B cell (primary cell): ENCODE measurements at regions not wholly inside any gene's neighbourhood (a gene's known extent, or its start where the extent isn't known, plus 50 kb on each side); places are given as distances from the start of the nearest gene placed in this dataset.

ENCODE experiments used
- ATAC-seq: fragments of 200-7000 bp; cut with Tn5 transposase; one replicate; pipeline ENCODE4 v1.10.0; 2021; ENCODE audit warnings: low read depth, mild to moderate bottlenecking, moderate number of reproducible peaks, moderate library complexity
- CTCF ChIA-PET: fragments of 350-600 bp; sonication (Branson Sonifier 250); formaldehyde crosslinking; loops from one replicate; lab custom pipeline; 2021; ENCODE audit warnings: antibody characterized with exemption, inconsistent platforms; lab: Charles Lee
- POLR2A ChIA-PET: fragments of 350-600 bp; sonication (Branson Sonifier 250); formaldehyde crosslinking; loops from one replicate; lab custom pipeline; 2021; ENCODE audit warnings: antibody characterized with exemption; lab: Charles Lee
- DNase-seq: peaks from one replicate; pipeline ENCODE4 v3.0.0; 2013
- H2AFZ ChIP-seq: 2 replicates; pipeline ENCODE4 v1.6.1; 2012; ENCODE audit warnings: mild to moderate bottlenecking, low read depth, low read length; ENCODE audit not compliant: insufficient read depth, poor library complexity, severe bottlenecking
- H3K27ac ChIP-seq, 2 donors: 1 replicate in 1 of 2; 2 replicates in 1 of 2; pipeline ENCODE4 v1.5.1; 2012 to 2013; ENCODE audit warnings: low read length in 2 of 2, mild to moderate bottlenecking in 2 of 2, moderate library complexity in 1 of 2
- H3K27me3 ChIP-seq, 4 experiments: fragments of 200-600 bp in 1 of 4; sonication (generic) in 1 of 4; replicated peaks in 1 of 4; 1 replicate in 2 of 4; 2 replicates in 2 of 4; pipeline versions ENCODE4 v1.6.1 to v1.7.0; 2013 to 2016; ENCODE audit warnings: low read length in 3 of 4, mild to moderate bottlenecking in 2 of 4, mixed read lengths in 1 of 4, moderate library complexity in 1 of 4; ENCODE audit not compliant: insufficient read depth in 4 of 4, control insufficient read depth in 3 of 4; ENCODE audit errors: control extremely low read depth in 1 of 4
- H3K36me3 ChIP-seq, 2 experiments: replicated peaks in 1 of 2; 1 replicate in 1 of 2; 2 replicates in 1 of 2; pipeline versions ENCODE4 v1.6.1 to v1.7.1; 2013; ENCODE audit warnings: low read length in 1 of 2; ENCODE audit not compliant: insufficient read depth in 2 of 2, control insufficient read depth in 1 of 2; ENCODE audit errors: control extremely low read depth in 1 of 2, extremely low read depth in 1 of 2
- H3K4me1 ChIP-seq, 2 donors: fragments of 200-600 bp in 1 of 2; sonication (generic) in 1 of 2; 1 replicate in 1 of 2; 2 replicates in 1 of 2; pipeline versions ENCODE4 v1.5.1 to v1.6.1; 2013 to 2017; ENCODE audit warnings: low read length in 2 of 2; ENCODE audit not compliant: control insufficient read depth in 2 of 2, insufficient read depth in 2 of 2
- H3K4me2 ChIP-seq: replicated peaks from 2 replicates; pipeline ENCODE3; 2012; ENCODE audit warnings: mild to moderate bottlenecking, low read depth, low read length; ENCODE audit not compliant: poor library complexity, severe bottlenecking
- H3K4me3 ChIP-seq, 5 experiments: fragments of 200-600 bp in 1 of 5; sonication (generic) in 1 of 5; 1 replicate in 3 of 5; 2 replicates in 2 of 5; pipeline versions ENCODE4 v1.5.1 to v1.7.0; 2011 to 2016; ENCODE audit warnings: low read length in 4 of 5, mild to moderate bottlenecking in 4 of 5, low read depth in 2 of 5, control low read depth in 1 of 5, moderate library complexity in 1 of 5; ENCODE audit not compliant: insufficient read depth in 1 of 5; ENCODE audit errors: control extremely low read depth in 1 of 5, extremely low read depth in 1 of 5
- H3K79me2 ChIP-seq: fragments of 200-600 bp; sonication (generic); one replicate; pipeline ENCODE4 v1.6.0; 2016; ENCODE audit warnings: low read length; ENCODE audit not compliant: control insufficient read depth, insufficient read depth
- H3K9ac ChIP-seq: fragments of 200-600 bp; sonication (generic); 2 replicates; pipeline ENCODE4 v1.6.1; 2017; ENCODE audit warnings: mild to moderate bottlenecking, low read length, moderate library complexity
- H3K9me3 ChIP-seq, 3 donors: one replicate each; pipeline versions ENCODE4 v1.6.1 to v1.7.1; 2013; ENCODE audit warnings: low read length in 2 of 3; ENCODE audit not compliant: control insufficient read depth in 2 of 3, insufficient read depth in 1 of 3; ENCODE audit errors: control extremely low read depth in 1 of 3
- H4K20me1 ChIP-seq: 2 replicates; pipeline ENCODE4 v1.6.0; 2012; ENCODE audit warnings: mild to moderate bottlenecking, low read length; ENCODE audit not compliant: insufficient read depth, control insufficient read depth, poor library complexity, severe bottlenecking
- H3K27ac Mint-ChIP-seq: one replicate; pipeline ENCODE4 v1.8.0; 2021; ENCODE audit warnings: mixed read lengths
- H3K27me3 Mint-ChIP-seq: one replicate; pipeline ENCODE4 v1.8.0; 2021; ENCODE audit warnings: mixed read lengths
- H3K4me1 Mint-ChIP-seq: one replicate; pipeline ENCODE4 v1.8.0; 2021; ENCODE audit warnings: mixed read lengths
- H3K4me3 Mint-ChIP-seq: one replicate; pipeline ENCODE4 v1.8.0; 2021; ENCODE audit warnings: mixed read lengths
- H3K9me3 Mint-ChIP-seq: one replicate; pipeline ENCODE4 v1.8.0; 2022; ENCODE audit warnings: mixed read lengths; ENCODE audit not compliant: insufficient read depth
- CTCF ChIP-seq: fragments of 200-600 bp; IDR thresholded peaks from one replicate; pipeline ENCODE4 v1.8.0; 2022; ENCODE audit warnings: antibody characterized with exemption, mild to moderate bottlenecking
- EZH2 ChIP-seq: IDR thresholded peaks from 2 replicates; pipeline ENCODE4 v1.6.1; 2012; ENCODE audit warnings: borderline replicate concordance, low read depth, mild to moderate bottlenecking, moderate library complexity, low read length; ENCODE audit not compliant: insufficient read depth, poor library complexity, severe bottlenecking
- WGBS: methylation state at CpG from one replicate; pipeline ENCODE4 v1.1.5; 2013; ENCODE audit warnings: missing lambda C conversion rate; ENCODE audit not compliant: insufficient coverage; 5-methylcytosine and 5-hydroxymethylcytosine counted together
- intact Hi-C: fragments of 100-400 bp; cut with micrococcal nuclease; formaldehyde crosslinking; loops from one replicate; pipeline ENCODE4 v1.10.0; 2022

DNA sequence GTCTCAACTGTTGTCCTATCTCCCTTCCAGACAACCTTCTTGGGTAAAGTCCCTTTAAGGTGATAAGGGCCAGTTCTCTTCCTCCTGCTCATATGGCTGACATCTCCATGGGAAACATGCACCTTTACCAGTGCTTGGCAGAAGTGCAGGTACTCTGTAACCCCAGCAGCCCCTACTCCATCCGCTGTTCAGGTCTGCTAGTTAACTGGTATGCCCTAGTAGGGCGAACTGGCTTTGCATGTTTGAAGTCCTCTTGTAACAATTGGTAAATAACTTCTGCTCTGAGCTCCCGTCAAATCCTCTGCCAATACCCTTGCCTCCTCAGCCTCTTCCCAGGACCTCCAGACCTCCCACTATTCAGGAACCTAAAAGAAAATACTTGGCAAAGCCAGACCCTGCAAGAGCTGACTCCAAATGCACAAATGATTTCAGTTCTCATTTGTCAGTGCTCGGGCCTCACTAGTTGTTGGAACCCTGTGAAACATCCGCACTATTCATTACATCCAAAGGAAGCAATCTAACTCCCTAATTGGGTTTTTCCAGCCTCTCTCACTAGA, 703.7 kb downstream of the MAFB start:
- ATAC-seq (no peak), DNase-seq (no peak)
- H3K9ac ChIP-seq, result no peak overlapping the region
- H3K4me1 Mint-ChIP-seq, result no peaks in the 10 kb centered on the region
- H3K4me1 ChIP-seq, result no peaks in the 10 kb centered on the region
- H3K4me3 ChIP-seq, result no peak overlapping the region
- peaks cover 3% of the 10 kb centered on the region for H3K9me3 Mint-ChIP-seq
- no peaks in the 10 kb centered on the region for H3K79me2 ChIP-seq
- no peak overlapping the region for H3K4me2 ChIP-seq
- H2AFZ ChIP-seq, result no peak overlapping the region
- no peaks in the 10 kb centered on the region for H3K36me3 ChIP-seq
- no peaks in the 10 kb centered on the region for H3K27me3 Mint-ChIP-seq
- no peak overlapping the region for H3K4me3 Mint-ChIP-seq
- ChIA-PET CTCF (no interaction called here), POLR2A (no interaction called here)
- H4K20me1 ChIP-seq, result no peaks in the 10 kb centered on the region
- intact Hi-C loops, result no loop called here
- TF ChIP-seq EZH2, result no peak
- no peak for TF ChIP-seq CTCF
- 73% methylated on average over 3 of the region's 5 CpGs for WGBS
- H3K27ac ChIP-seq, result no peak overlapping the region
- no peaks in the 10 kb centered on the region for H3K27me3 ChIP-seq
- no peaks in the 10 kb centered on the region for H3K9me3 ChIP-seq
- H3K27ac Mint-ChIP-seq, result no peak overlapping the region

- Mint-ChIP-seq H3K27ac (no peak overlapping the region), H3K4me3 (no peak overlapping the region), H3K9me3 (peaks cover 3% of the 10 kb centered on the region), H3K27me3 (no peaks in the 10 kb centered on the region), H3K4me1 (no peaks in the 10 kb centered on the region)
- Histone ChIP-seq H3K27me3 (no peaks in the 10 kb centered on the region), H3K27ac (no peak overlapping the region), H3K4me3 (no peak overlapping the region), H3K9ac (no peak overlapping the region), H3K79me2 (no peaks in the 10 kb centered on the region), H3K4me2 (no peak overlapping the region), H4K20me1 (no peaks in the 10 kb centered on the region), H2AFZ (no peak overlapping the region), H3K36me3 (no peaks in the 10 kb centered on the region), H3K9me3 (no peaks in the 10 kb centered on the region), H3K4me1 (no peaks in the 10 kb centered on the region)
- CTCF ChIA-PET, result no interaction called here
- intact Hi-C loops, result no loop called here
- DNase-seq (no peak), ATAC-seq (no peak)
- POLR2A ChIA-PET, result no interaction called here
- no peak for TF ChIP-seq CTCF
- TF ChIP-seq EZH2, result no peak
- 86% methylated on average over 1 of the region's 1 CpG for WGBS
Observed at GRCh38 chr20:39983655-39984054, 705.4 kb downstream of the MAFB start.
